NCI-H2227 treated with DMSO at 0.1 percent for 48 hours (cell line): ENCODE measurements at regions not wholly inside any gene's neighbourhood (a gene's known extent, or its start where the extent isn't known, plus 50 kb on each side); places are given as distances from the start of the nearest gene placed in this dataset.
"Not testable (repeated sequence)": the region's sequence is repeated elsewhere in the genome, so short reads cannot be mapped to it uniquely, and the experiment has no call there.

ENCODE experiments used
- DNase-seq: peaks from one replicate; lab custom pipeline; 2025; lab: John Stamatoyannopoulos, UW

GRCh38 chr4:66555301-66555700, 885.0 kb upstream of the EPHA5 start:
- no peak for DNase-seq

GRCh38 chr4:66554826-66555225, 884.5 kb upstream of the EPHA5 start:
- no peak for DNase-seq

- not testable (repeated sequence) for DNase-seq
Measured at GRCh38 chr4:66545301-66545700, 875.0 kb upstream of the EPHA5 start.

- DNase-seq = no peak
Measured at GRCh38 chr4:66544281-66544680, 874.0 kb upstream of the EPHA5 start.

DNA sequence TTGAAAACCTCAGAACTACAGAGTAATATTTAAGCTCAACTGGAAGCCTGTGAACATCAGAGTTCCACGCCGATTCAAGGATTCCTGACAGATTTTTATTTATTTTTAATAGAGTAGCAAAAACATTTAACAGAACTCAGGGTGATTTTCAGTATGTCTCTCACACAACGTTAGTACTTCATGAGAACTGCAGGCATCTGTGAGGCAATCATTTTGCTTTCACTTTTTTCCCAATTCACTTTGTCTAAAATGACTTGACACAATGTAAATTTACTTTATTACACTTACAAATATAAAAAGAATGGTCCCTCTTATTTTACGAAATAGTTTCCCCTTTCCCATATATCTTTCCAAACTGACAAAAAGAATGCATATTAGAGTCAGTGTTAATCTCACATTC, 869.5 kb upstream of the EPHA5 start:
- no peak for DNase-seq

DNA sequence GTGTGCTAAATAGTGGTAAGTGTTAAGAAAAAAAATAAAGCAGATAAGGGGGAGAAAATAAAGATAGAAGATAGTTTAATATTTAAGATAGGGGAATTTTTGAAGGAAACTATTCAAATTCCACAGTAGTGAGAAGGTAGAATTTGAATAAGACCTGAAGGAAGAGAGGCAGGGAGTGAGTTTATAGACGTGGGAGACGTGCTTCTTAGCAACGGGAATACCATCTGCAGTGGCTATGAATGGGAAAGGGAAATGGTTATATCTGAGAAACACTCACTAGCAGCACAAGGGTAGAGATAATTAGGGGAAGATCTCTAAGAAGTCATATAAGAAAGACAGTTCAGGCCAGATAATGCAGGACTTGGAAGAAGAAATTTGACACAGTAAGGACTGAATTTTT, 854.5 kb upstream of the EPHA5 start:
- no peak for DNase-seq

DNA sequence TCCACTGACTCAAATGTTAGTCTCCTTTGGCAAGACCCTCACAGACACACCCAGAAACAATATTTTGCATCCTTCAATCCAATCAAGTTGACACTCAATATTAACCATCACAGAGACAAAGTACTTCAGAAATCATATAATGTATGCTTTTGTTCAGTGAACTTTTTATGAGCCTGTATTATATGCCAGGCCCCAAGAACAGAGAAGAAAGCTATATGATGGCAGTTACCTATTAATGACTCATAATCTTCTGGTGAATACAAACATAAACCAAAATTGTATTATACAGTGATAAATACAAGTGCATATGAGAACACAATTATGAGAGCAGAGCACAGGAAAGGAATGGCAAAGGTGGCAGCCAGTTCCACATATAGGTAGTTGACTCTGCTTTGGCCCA, 852.0 kb upstream of the EPHA5 start:
- no peak for DNase-seq

- DNase-seq = no peak
Measured at GRCh38 chr4:66516940-66517339, 846.7 kb upstream of the EPHA5 start.

- DNase-seq = no peak
Measured at GRCh38 chr4:66506985-66507384, 836.7 kb upstream of the EPHA5 start.

GRCh38 chr4:66501997-66502396, 831.7 kb upstream of the EPHA5 start:
- no peak for DNase-seq

GRCh38 chr4:66490729-66491128, 820.4 kb upstream of the EPHA5 start:
- DNase-seq = no peak

GRCh38 chr4:66489783-66490452, 819.6 kb upstream of the EPHA5 start:
- no peak for DNase-seq

DNA sequence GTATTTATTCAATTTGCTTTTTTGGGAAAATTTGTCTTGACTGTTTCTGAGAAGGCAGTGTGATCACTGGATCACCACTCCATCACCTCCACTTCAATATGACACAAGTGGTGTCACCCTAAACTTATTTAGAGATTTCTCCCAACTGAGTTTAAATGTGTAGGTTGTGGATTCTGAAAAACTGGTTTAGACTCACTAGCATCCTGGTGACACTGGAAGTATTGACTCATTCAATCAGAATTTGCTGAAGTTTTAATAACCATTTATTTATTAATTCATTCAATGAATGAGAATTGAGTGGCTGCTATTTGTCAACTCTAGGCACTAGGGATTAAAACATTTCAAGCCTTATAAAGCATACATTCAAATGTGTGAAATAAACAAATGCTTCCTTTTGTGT, 819.1 kb upstream of the EPHA5 start:
- DNase-seq = no peak

DNA sequence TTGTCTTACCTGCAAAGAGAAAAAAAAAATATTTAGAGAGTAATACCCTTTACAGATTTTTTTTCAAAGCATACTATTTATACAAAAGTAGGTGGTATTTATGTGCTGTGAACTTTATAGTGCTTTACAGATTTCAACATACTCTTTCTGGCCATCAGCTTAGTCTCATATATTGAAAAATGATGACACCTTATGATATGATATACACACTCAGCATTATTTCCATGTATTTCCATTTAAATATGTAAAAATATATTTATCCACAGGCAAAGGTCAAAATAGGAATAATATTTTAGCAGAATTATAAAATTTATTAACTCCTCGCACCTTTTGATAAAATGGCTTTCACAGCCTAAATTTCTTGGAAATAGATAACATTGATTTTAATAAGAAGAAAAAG, 815.8 kb upstream of the EPHA5 start:
- no peak for DNase-seq

DNA sequence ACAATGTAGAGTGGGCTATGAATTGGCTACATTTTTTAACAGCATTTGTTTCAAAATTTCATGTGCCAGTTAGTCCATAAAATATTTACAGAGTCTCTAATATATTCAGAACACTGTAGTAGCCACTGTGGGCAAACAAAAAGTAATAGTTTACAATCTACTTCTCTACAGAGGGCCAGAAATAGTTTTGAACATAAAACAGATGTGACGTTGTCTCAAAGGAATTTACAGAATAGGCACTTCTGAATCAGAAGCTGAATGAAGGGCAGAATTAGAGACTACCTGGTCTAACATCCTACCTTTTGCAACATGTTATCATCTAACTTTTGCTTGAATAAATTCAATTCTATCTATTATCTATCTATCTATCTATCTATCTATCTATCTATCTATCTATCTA, 811.9 kb upstream of the EPHA5 start:
- DNase-seq = no peak

GRCh38 chr4:66475596-66475995, 805.3 kb upstream of the EPHA5 start:
- DNase-seq = no peak

- DNase-seq = no peak
Measured at GRCh38 chr4:66465111-66465510, 794.8 kb upstream of the EPHA5 start.

- DNase-seq = not testable (repeated sequence)
Measured at GRCh38 chr4:66462890-66463289, 792.6 kb upstream of the EPHA5 start.

DNA sequence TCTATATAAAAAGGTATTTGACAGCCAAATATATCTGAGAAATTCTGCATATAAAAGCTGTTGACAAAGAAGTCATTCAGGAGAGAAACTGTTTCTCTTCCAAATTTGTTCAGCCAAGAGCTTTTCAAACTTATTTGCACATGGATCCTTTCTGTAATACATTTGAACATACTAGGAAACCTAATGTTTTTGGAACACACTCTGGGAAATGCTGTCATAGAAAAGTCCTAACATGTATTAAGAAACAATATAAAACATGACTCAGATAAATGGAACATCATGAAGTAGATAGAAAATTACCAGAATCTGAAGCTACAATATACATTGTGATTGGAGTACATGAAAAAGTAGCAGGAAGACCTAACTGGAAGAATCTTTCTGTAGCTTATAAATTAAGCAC, 781.5 kb upstream of the EPHA5 start:
- no peak for DNase-seq

GRCh38 chr4:66443008-66443407, 772.7 kb upstream of the EPHA5 start:
- DNase-seq = no peak

- no peak for DNase-seq
Measured at GRCh38 chr4:66439508-66439907, 769.2 kb upstream of the EPHA5 start.

- no peak for DNase-seq
Measured at GRCh38 chr4:66433706-66434105, 763.4 kb upstream of the EPHA5 start.

DNA sequence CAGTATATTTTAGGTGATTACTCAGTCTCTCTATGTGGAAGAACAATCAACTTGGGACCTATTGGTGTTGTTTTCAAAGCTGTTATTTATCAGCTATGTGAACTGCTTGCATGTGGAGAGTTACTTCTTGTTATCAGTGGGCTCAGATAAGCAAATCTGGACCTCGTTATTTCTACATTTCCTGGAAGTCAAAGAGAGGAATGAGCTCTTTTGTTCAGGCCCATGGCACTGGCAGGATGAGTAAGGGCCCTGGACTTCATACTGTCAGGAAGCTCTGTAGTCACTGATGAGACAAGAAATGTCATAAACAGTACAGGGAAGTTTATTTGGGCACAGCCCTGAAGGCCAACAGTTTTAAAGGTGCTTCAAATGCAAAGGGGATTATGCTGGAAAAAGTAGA, 760.6 kb upstream of the EPHA5 start:
- DNase-seq = no peak

GRCh38 chr4:66429276-66429675, 759.0 kb upstream of the EPHA5 start:
- DNase-seq = no peak

GRCh38 chr4:66416425-66416824, 746.1 kb upstream of the EPHA5 start:
- DNase-seq = no peak
